ENCODE measurements at regions not wholly inside any gene's neighbourhood (a gene's known extent, or its start where the extent isn't known, plus 50 kb on each side); places are given as distances from the start of the nearest gene placed in this dataset.

DNA sequence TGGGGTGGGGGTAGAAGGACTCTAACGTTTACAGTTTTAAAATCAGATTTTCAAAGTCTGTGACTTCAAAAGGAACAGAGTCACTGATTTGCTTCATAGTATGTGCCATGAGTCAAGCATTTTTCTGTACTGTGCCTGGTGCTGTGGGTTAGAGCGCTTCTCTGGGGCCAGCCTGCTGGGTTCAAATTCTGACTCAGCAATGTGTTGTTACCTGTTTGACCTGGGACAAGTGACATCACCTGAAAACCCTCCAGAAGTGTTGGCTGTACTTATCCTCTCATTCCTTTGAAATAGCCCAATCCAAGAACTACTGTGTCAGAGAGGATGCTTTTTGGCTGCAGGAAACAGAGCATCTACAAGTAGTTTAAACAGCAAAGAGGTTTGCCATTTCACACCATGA, 101.7 kb downstream of the LSM3 start:
- H3K27me3 Mint-ChIP-seq, result peaks cover 2% of the 10 kb centered on the region
- H3K4me3 Mint-ChIP-seq, result no peak overlapping the region
- H3K4me1 Mint-ChIP-seq, result no peaks in the 10 kb centered on the region
- H3K27ac Mint-ChIP-seq, result no peak overlapping the region
- H3K36me3 Mint-ChIP-seq, result peaks cover 2% of the 10 kb centered on the region
- no peaks in the 10 kb centered on the region for H3K9me3 Mint-ChIP-seq

DNA sequence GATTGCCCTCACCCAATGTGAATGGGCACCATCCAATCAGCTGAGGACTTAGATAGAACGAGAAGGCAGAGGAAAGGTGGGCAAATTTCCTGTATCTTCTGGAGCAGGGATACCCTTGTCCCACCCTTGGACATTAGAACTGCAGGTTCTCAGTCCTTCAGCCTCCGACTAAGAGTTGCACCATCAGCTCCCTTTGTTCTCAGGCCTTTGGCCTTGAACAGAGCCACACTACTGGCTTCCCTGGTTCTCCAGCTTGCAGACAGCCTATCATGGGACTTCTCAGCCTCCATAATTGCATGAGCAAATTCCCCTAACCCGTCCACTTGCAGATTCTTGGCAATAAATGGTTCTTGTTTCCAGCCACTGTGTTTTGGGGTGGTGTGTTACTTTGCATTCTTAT, 102.4 kb downstream of the LSM3 start:
- no peaks in the 10 kb centered on the region for H3K9me3 Mint-ChIP-seq
- no peak overlapping the region for H3K27ac Mint-ChIP-seq
- no peaks in the 10 kb centered on the region for H3K4me1 Mint-ChIP-seq
- H3K27me3 Mint-ChIP-seq, result peaks cover 4% of the 10 kb centered on the region
- no peak overlapping the region for H3K4me3 Mint-ChIP-seq
- peaks cover 2% of the 10 kb centered on the region for H3K36me3 Mint-ChIP-seq

DNA sequence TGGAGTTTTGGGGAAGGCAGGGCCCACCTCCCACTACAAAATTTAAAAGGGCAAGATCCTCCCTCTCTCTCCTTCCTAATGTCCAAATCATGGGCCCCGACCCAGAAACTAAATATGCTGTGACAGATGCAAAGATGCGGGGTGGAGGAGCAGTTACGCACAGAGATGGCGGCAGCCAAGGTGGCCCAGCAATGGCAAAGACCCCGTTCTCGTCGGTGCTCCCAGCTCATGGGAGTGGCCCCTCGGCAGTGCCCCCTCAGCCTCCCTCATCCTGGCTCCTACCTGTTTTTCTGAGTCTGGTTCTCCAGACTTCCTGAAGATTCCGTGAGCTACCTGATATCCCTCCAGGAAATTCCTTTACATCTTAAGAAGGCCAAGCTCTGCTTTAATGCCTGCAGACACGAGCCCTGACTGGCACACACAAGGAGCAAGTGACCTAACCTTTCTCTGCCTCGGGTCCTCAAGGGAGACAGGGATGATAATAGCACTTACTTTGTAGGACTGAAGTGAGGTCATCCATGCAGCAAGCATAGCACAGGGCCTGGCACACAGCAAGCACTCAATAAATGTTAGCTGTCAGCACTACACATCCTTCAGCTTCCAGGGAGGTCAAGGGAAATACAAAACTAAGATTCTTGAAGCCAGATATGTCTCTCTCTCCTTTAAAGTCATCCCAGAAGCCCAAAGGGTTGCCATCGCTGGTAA, 103.5 kb downstream of the LSM3 start:
- no peaks in the 10 kb centered on the region for H3K4me1 Mint-ChIP-seq
- peaks cover 0 to 2% (median 0%) of the 10 kb centered on the region in 3 donors for H3K9me3 Mint-ChIP-seq
- no peak overlapping the region for H3K4me3 Mint-ChIP-seq
- no peak overlapping the region for H3K27ac Mint-ChIP-seq
- H3K36me3 Mint-ChIP-seq, result peaks cover 2% of the 10 kb centered on the region
- H3K27me3 Mint-ChIP-seq, result peaks cover 4% of the 10 kb centered on the region

DNA sequence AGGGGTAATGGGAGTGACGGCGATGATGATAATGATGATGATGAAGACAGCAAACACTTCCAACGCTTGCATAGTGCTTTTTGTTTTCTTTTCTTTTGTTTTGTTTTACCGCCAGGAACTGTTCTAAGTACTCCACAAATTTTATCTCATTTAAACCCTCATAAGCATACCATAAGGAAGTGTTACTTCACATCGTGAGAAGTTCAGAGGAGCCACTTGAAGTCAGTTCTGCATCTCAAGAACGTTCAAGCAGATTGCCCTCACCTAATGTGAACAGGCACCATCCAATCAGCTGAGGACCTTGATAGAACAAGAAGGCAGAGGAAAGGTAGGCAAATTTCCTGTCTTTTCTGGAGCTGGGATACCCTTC, 104.1 kb downstream of the LSM3 start:
- no peak overlapping the region for H3K27ac Mint-ChIP-seq
- H3K4me1 Mint-ChIP-seq, result no peaks in the 10 kb centered on the region
- peaks cover 0 to 2% (median 0%) of the 10 kb centered on the region in 3 donors for H3K9me3 Mint-ChIP-seq
- no peaks in the 10 kb centered on the region for H3K36me3 Mint-ChIP-seq
- H3K4me3 Mint-ChIP-seq, result no peak overlapping the region
- H3K27me3 Mint-ChIP-seq, result peaks cover 4% of the 10 kb centered on the region

DNA sequence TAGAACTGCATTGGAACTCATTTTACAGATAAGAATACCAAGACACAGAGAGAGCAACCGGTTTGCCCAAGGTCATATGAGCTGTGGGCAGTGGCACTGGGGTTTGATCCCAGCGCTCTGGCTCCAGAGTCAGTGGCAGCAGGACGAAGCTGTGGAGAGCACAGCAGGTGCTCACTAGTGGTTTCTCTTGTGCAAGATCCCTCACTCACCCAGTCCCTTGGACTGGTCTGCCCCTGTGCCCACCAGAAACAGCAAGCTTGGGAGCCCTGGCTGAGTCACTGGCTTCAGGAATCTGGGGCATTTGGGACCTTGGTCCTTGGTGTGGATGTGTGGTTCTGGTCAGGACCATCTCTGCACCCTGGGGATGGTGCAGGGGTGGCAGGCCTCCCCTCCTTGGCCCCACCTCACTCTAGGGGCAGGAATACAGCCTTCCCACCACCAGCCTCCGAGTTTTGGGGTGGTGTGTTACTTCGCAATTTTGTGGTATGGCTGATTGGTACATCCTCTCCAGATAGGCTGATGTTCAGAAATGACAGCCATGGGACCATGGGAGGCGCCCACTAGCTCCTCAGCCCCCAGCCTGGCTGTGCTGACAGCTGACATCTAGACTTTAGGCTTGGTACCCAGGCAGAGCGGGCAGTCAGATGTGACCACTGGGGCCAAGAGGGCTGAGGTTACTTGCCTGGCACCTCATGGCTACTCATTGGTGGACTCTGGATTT, 104.6 kb downstream of the LSM3 start:
- no peak overlapping the region for H3K4me3 Mint-ChIP-seq
- H3K36me3 Mint-ChIP-seq, result no peaks in the 10 kb centered on the region
- H3K27me3 Mint-ChIP-seq, result peaks cover 4% of the 10 kb centered on the region
- no peaks in the 10 kb centered on the region for H3K4me1 Mint-ChIP-seq
- H3K27ac Mint-ChIP-seq, result no peak overlapping the region
- H3K9me3 Mint-ChIP-seq, result peaks cover 0 to 2% (median 0%) of the 10 kb centered on the region in 3 donors

DNA sequence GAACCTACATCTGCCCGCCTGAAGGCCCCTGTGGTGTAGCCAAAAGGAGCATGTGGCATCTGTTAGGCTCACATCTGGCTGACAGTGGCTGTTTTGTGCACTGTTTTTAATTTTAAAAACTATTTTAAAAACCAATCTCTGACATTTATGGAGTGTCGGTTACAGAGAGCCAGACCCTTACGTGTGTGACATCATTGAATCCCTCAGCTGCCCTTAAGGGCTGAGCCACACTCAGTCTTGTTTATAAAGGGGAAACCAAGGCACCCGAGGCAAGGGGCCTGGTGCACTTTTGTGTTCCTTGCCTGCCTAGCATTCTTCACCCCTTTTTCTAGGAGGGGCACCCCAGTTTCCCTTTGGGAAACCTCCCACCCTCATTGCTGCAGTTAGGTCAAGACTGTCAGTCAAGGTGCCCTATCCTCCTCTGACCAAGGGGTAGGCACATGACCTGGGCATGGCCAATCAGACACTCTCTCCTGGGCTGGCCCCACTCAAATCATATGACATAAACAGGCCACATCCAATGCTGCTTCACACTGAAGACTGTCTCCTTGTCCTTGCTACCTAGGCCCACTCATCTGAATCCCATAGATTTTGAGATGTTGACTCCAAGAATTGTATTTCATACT, 105.3 kb downstream of the LSM3 start:
- H3K4me3 Mint-ChIP-seq, result no peak overlapping the region
- peaks cover 0 to 2% (median 0%) of the 10 kb centered on the region in 3 donors for H3K9me3 Mint-ChIP-seq
- H3K4me1 Mint-ChIP-seq, result no peaks in the 10 kb centered on the region
- H3K27ac Mint-ChIP-seq, result no peak overlapping the region
- H3K36me3 Mint-ChIP-seq, result no peaks in the 10 kb centered on the region
- peaks cover 4% of the 10 kb centered on the region for H3K27me3 Mint-ChIP-seq

DNA sequence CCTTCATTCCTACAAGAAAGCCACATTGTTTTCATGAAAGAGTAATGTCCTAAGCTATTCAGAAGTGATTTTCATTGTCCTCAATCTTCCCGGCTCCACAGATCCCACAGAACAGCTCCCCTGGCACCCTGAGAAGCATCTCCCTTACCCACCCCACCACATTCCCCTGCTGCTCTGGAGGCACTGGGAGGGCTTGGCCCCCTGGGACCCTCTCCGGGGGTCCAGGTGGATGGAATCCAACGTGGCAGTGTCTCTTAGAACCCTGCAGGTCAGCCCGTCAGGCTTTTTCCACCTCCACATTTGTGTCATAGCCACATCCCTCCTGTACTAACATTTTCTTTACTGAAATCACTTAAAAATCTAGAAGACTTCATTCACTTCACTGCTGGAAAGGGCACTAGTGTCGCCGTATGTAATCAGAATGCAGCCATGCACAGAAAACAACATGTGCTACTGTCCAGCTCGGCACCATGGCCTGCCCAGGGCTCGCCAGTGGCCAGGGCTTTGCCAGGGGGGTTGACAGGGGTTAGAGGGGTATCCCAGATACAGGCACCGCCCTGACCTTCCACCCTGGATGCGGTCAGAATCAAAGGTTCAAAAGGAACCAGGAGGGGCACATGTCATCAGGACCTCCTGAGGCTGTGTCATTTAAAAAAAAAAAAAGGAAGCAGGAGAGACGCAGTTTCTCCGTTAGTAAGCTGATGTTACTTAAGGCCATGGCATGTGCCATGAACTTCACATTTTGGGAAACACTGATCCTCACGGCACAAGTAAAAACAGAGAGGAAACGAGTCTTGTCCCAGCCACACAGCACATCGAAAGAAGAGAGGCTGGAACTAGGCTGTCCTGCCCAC, 106.3 kb downstream of the LSM3 start:
- Mint-ChIP-seq H3K4me3 (no peak overlapping the region), H3K4me1 (no peaks in the 10 kb centered on the region), H3K36me3 (no peaks in the 10 kb centered on the region), H3K27me3 (peaks cover 4% of the 10 kb centered on the region), H3K9me3 (peaks cover 0 to 2% (median 0%) of the 10 kb centered on the region in 3 donors), H3K27ac (no peak overlapping the region)

DNA sequence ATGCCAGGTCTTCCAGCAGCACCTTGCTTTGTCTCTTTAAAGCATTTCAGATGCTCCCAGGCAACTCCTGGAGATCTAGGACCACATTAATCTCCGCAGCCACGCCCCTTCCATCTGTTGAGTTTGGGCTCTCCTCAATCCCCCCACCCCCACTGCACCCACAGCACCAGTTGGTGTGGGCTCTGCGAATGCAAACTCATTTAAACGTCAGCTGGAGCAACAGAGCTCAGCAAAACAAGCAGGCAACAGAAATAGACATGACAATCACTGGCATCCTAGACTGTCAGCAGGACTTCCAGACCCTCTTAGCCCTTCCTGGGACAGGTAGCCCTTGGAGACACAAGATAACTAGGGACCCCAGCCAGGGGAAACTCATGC, 106.9 kb downstream of the LSM3 start:
- peaks cover 4% of the 10 kb centered on the region for H3K27me3 Mint-ChIP-seq
- peaks cover 0 to 2% (median 0%) of the 10 kb centered on the region in 3 donors for H3K9me3 Mint-ChIP-seq
- H3K27ac Mint-ChIP-seq, result no peak overlapping the region
- H3K4me1 Mint-ChIP-seq, result no peaks in the 10 kb centered on the region
- H3K36me3 Mint-ChIP-seq, result no peaks in the 10 kb centered on the region
- H3K4me3 Mint-ChIP-seq, result no peak overlapping the region

DNA sequence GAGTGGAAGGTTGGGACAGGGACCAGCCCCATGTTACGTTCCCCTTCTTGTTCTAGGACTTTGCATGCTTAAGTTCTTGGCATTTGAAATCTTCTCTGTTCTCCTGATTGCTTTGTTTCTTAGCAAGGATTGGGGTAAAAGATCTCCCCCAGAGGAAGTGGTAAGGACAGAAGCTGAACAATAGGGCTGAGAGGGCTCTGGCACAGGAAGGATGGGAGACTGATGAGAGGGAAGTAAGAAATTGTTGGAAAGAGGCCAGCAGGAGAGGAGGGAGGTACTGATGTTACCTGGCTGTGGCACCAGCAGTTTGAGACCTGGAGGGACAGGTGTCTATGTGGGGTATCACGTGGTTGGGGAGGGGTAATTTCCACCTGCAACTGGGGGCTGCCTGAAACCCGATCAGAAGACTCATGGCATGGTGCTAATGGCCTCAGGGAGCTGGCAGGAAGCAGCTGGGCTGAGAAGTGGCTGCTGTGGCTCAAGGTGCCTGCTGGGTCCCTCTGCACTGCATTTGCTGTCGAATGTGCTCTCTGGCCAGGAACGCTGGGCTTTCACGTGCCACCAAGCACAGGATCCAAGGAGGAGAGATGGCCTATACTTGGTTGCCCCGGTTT, 108.4 kb downstream of the LSM3 start:
- H3K4me3 Mint-ChIP-seq, result no peak overlapping the region
- H3K27me3 Mint-ChIP-seq, result peaks cover 2% of the 10 kb centered on the region

DNA sequence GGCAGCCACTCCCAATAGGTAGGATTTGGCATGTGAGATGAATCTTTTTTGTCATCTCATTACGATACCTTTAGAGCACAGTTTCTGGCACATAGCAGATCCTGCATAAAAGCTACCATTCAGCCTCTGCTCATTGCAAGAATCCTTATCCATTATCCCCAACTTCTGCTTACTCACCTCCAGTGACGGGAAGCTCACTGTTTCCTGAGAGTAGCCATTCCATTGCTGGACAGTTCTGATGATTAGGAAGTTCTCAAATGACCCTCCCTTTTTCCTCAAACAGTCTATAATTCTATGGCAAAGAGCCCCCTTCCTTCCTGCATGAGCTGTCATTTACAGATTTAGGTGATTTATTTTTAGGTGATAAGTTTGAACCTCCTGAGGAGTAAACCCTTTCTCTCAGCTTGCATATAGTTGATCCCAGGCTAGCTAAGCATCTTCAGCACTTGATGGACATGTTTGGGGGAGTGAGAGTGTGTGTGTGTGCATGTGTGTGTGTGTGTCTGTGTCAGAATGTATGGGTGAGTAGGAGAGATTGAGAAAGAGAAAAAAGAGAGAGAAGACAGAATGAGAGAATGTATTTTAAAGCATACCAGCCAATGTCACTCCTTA, 109.7 kb downstream of the LSM3 start:
- Mint-ChIP-seq H3K27me3 (peaks cover 2% of the 10 kb centered on the region), H3K4me3 (no peak overlapping the region), H3K4me1 (no peaks in the 10 kb centered on the region), H3K27ac (no peak overlapping the region), H3K36me3 (no peaks in the 10 kb centered on the region), H3K9me3 (peaks cover 0 to 2% (median 0%) of the 10 kb centered on the region in 3 donors)

More for the DNA sequence above, 108.4 kb downstream of the LSM3 start:
- Mint-ChIP-seq H3K9me3 (peaks cover 0 to 2% (median 0%) of the 10 kb centered on the region in 3 donors), H3K4me1 (no peaks in the 10 kb centered on the region), H3K27ac (no peak overlapping the region), H3K36me3 (no peaks in the 10 kb centered on the region)

DNA sequence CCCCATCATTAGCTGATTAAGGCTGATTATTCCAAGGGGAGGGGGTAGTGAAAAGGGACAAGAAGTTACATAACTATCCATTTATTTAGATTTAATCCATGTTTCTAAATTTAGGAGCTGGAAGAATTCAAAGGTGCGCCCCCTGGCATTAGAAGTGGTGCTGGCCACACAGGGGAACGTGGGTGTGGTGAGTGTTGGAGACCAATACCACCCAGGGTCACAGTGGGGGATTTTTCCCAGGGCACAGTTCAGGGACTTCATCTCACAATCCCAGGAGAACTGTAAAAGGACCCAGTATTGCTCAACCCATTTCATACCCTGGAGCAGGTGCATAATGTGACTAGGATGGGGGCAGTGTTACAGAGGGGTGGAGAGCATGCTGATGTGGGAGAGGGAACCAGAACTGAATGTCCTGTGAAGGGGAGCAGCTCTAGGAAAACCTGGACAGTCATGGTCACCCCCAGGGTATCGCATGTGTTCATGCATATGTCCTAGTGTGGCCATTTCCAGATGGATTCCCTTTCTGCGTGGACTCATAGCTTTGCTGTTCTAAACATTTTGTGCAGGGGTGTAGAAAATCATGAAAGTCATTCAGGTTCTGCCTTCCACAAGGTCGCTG, 110.3 kb downstream of the LSM3 start:
- H3K27me3 Mint-ChIP-seq, result peaks cover 2% of the 10 kb centered on the region
- H3K4me1 Mint-ChIP-seq, result no peaks in the 10 kb centered on the region
- H3K4me3 Mint-ChIP-seq, result no peak overlapping the region
- H3K36me3 Mint-ChIP-seq, result no peaks in the 10 kb centered on the region
- no peak overlapping the region for H3K27ac Mint-ChIP-seq
- peaks cover 0 to 2% (median 0%) of the 10 kb centered on the region in 3 donors for H3K9me3 Mint-ChIP-seq

DNA sequence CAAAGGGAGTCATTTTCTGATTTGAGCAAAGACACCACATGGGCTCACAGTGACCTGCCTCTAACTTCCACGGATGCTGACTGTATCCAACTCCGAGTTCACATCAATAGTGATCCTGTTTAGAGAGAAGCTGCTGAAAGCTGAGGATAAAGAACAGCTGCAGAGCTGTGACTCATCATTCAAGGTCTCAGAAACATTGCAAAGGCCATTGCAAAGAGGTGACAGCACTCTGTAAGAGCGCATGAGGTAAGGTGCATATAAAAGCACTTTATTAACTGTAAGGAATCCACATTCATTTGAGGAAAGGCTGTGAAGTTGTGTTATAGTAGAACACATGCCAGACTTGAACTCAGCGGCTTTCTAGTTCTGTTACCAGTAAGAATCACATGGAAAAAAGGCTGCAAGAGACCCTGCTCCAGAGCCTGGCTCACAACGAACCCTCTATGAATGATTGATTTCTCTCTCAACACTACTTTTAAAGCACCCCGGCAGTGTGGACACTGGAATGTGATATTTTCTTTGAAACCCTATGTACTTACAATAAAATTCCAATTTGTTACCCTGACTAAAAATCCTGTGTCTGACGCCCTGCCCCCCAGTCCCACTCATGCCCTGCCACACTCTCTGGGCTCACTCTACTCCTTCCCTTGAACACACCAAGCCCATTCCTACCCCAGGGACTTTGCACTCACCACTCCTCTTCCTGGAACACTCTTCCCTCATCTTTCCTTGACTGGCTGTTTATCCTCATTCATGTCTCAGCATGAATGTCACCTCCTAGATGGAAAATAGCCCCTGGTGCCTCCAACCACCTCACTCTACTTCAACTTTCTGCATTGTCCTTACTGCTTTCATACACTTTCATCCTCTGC, 111.2 kb downstream of the LSM3 start:
- H3K9me3 Mint-ChIP-seq, result peaks cover 0 to 2% (median 0%) of the 10 kb centered on the region in 3 donors
- H3K4me3 Mint-ChIP-seq, result no peak overlapping the region
- H3K4me1 Mint-ChIP-seq, result no peaks in the 10 kb centered on the region
- peaks cover 2% of the 10 kb centered on the region for H3K27me3 Mint-ChIP-seq
- H3K27ac Mint-ChIP-seq, result no peak overlapping the region
- H3K36me3 Mint-ChIP-seq, result no peaks in the 10 kb centered on the region

DNA sequence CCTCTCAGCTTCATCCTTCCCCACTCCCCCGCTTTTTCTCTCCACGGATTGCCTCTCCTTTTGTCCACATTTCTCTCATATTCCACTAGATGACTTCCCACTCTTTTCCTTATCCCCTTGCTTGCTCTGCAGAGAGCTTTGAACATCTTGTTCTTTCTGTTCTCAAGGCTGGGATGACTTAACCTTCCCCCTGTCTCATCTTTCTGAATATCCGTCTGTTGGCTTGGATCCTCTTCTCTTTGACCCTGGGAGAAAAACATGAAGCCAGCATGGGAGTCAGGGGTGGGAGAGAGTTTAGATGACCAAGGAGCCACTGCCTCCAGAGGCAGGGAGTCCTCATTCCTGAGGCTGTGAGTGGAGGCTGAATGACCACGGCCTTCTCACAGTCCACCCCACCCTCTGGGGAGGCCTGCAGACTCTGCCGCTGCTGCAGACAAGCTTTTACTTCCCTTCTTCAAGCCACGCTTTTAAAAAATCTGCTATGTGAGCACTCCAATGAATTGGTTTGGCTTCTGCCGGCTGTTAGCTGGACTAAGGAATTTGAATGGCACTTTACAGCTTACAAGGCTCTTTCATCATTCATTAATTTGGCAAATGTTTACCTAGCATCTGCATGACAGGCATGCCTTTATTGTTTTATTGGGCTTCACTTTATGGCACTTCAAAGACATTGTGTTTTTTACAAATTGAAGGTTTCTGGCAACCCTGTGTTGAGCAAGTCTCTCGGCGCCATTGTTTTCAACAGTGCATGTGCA, 111.6 kb upstream of the SLC6A6 start:
- Mint-ChIP-seq H3K27me3 (no peaks in the 10 kb centered on the region), H3K4me3 (no peak overlapping the region), H3K36me3 (no peaks in the 10 kb centered on the region), H3K4me1 (no peaks in the 10 kb centered on the region), H3K9me3 (peaks cover 0 to 2% (median 0%) of the 10 kb centered on the region in 3 donors), H3K27ac (no peak overlapping the region)
